ENCODE measurements at regions not wholly inside any gene's neighbourhood (a gene's known extent, or its start where the extent isn't known, plus 50 kb on each side); places are given as distances from the start of the nearest gene placed in this dataset.

GRCh38 chr10:90168244-90168643, 466.9 kb downstream of the KIF20B start:
- Mint-ChIP-seq H3K4me1 (ENCODE audit: low read depth) (no peaks in the 10 kb centered on the region), H3K27ac (no peak overlapping the region), H3K9me3 (peaks cover 5% of the 10 kb centered on the region), H3K27me3 (ENCODE audit: low read depth) (no peaks in the 10 kb centered on the region), H3K4me3 (no peak overlapping the region), H3K36me3 (ENCODE audit: low read depth) (no peaks in the 10 kb centered on the region)

- H3K4me1 Mint-ChIP-seq (ENCODE audit: low read depth), result no peaks in the 10 kb centered on the region
- H3K27ac Mint-ChIP-seq, result no peak overlapping the region
- H3K9me3 Mint-ChIP-seq, result peaks cover 5% of the 10 kb centered on the region
- no peak overlapping the region for H3K4me3 Mint-ChIP-seq
- H3K36me3 Mint-ChIP-seq (ENCODE audit: low read depth), result no peaks in the 10 kb centered on the region
- H3K27me3 Mint-ChIP-seq (ENCODE audit: low read depth), result no peaks in the 10 kb centered on the region
These were observed 469.8 kb downstream of the KIF20B start for GRCh38 chr10:90171014-90171722.

DNA sequence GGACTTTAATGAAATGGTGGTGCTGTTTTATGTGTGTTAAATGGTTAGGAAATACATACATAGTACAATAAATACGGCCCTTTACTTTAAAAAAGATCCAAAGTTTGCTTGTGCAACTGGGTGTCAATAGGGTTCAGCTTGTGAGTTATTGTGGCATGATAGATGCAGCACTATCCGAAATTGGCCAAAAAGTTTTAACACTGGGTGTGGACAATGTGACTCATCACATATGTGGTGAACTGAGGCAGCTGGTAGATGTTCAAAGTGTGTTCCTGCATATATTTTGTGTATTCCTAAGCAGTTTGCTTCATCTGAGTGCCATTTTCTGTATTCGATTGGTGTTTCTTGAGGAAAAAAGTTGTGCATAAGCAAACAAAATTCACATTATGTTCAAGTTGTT, 473.1 kb downstream of the KIF20B start:
- Mint-ChIP-seq H3K27me3 (ENCODE audit: low read depth) (no peaks in the 10 kb centered on the region), H3K9me3 (no peaks in the 10 kb centered on the region), H3K4me1 (ENCODE audit: low read depth) (no peaks in the 10 kb centered on the region), H3K4me3 (no peak overlapping the region), H3K36me3 (ENCODE audit: low read depth) (no peaks in the 10 kb centered on the region), H3K27ac (no peak overlapping the region)

DNA sequence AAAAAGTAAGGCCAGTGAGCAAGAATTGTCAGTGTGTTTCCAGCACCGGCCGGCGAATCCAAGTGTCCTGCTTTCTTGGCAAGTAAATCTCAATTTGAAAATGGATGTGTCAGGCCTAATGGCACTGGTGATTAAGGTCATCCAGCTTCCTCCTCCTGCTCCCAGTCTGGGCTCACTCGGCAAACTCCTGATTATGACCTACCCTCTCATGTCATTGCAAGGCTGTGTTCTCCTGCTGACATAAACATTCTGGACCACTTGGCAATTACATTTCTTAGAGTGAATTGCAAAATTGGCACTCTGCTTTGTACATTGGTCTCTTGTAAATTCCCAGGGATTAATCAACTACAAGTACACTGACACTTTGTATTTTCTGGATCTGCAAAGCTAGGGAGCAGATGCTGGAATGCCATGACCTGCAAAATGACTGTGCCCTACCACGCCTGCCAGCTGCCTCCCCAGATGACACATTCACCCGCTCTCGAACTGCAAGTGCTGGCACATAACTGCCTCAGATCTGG, 473.8 kb downstream of the KIF20B start:
- H3K27ac Mint-ChIP-seq, result no peak overlapping the region
- H3K9me3 Mint-ChIP-seq, result no peaks in the 10 kb centered on the region
- no peaks in the 10 kb centered on the region for H3K4me1 Mint-ChIP-seq (ENCODE audit: low read depth)
- no peaks in the 10 kb centered on the region for H3K36me3 Mint-ChIP-seq (ENCODE audit: low read depth)
- H3K27me3 Mint-ChIP-seq (ENCODE audit: low read depth), result no peaks in the 10 kb centered on the region
- H3K4me3 Mint-ChIP-seq, result no peak overlapping the region

DNA sequence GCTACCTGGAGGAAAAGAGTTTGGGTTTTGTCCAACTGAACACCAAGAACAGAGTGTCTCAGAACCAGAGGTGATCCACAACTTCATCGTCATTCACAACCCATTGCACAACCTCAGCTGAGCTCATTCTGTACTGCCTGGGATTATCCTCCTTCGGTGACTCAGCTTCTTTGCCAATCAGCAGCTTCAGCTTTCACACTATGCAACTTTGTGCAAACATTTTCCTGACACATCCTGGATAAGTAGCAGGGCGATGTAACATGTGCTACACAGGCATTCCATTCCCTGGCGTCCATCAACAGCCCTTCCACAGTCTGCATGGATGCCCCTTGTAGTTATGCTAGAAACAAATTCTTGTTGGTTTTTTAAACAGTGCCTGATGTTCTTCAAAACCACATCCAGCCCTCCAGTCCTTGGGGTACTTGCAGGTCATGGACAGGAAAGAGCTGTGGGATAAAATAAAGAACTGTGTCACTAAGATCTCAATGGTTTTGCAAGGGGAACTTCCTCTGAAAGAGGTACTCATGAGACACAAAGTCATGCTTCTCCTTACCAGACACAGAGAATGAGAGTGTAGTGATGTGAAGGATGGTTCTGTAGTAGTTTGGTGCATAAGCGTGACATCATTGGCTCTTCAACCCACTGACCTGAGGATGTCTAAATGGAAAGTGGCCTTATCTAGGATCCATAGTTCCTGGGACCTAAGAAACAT, 478.5 kb downstream of the KIF20B start:
- Mint-ChIP-seq H3K9me3 (no peaks in the 10 kb centered on the region), H3K27me3 (ENCODE audit: low read depth) (no peaks in the 10 kb centered on the region), H3K36me3 (ENCODE audit: low read depth) (no peaks in the 10 kb centered on the region), H3K4me1 (ENCODE audit: low read depth) (no peaks in the 10 kb centered on the region), H3K27ac (no peak overlapping the region), H3K4me3 (no peak overlapping the region)

GRCh38 chr10:90180886-90181691, 479.7 kb downstream of the KIF20B start:
- no peak overlapping the region for H3K4me3 Mint-ChIP-seq
- no peaks in the 10 kb centered on the region for H3K9me3 Mint-ChIP-seq
- no peaks in the 10 kb centered on the region for H3K36me3 Mint-ChIP-seq (ENCODE audit: low read depth)
- H3K4me1 Mint-ChIP-seq (ENCODE audit: low read depth), result no peaks in the 10 kb centered on the region
- H3K27me3 Mint-ChIP-seq (ENCODE audit: low read depth), result no peaks in the 10 kb centered on the region
- no peak overlapping the region for H3K27ac Mint-ChIP-seq

- no peak overlapping the region for H3K27ac Mint-ChIP-seq
- no peaks in the 10 kb centered on the region for H3K36me3 Mint-ChIP-seq (ENCODE audit: low read depth)
- H3K9me3 Mint-ChIP-seq, result no peaks in the 10 kb centered on the region
- H3K4me1 Mint-ChIP-seq (ENCODE audit: low read depth), result no peaks in the 10 kb centered on the region
- H3K27me3 Mint-ChIP-seq (ENCODE audit: low read depth), result no peaks in the 10 kb centered on the region
- H3K4me3 Mint-ChIP-seq, result no peak overlapping the region
These were observed 491.4 kb downstream of the KIF20B start for GRCh38 chr10:90192825-90193224.

DNA sequence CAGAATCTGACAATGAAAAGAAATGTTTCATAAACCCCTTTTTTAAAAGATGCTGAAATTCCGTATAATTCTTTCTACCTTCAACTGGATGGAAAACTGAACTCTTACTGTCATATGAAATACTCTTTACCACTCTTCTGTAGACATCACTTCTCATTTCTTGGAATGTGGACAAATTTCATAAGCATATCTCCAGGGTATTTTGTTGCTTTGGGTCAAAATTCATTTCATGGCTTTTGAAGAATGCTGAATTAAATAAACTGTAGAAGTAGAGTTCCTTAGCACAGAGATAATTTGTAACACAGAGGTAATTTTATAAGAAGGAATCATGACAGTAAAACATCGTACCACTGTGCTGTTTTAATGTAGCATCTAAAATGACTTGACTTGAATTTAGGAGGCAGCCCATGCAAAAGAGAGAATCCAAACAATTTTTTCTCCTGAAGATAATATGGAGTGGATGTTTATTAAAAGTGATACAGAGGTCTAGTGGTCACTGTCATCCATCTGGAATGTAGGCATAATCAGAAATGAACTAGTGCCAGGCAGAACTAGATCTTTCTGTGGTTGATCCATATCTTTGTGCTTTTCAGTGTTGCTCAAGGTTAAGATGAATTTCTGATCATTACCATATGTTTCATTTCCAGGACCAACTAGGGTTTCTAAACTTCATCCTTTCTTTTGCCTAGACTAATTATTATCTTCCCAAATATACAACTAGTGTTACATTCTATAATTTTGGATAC, 492.0 kb downstream of the KIF20B start:
- Mint-ChIP-seq H3K36me3 (ENCODE audit: low read depth) (no peaks in the 10 kb centered on the region), H3K4me3 (no peak overlapping the region), H3K9me3 (no peaks in the 10 kb centered on the region), H3K27me3 (ENCODE audit: low read depth) (no peaks in the 10 kb centered on the region), H3K4me1 (ENCODE audit: low read depth) (no peaks in the 10 kb centered on the region), H3K27ac (no peak overlapping the region)

- Mint-ChIP-seq H3K9me3 (no peaks in the 10 kb centered on the region), H3K27ac (no peak overlapping the region), H3K36me3 (ENCODE audit: low read depth) (no peaks in the 10 kb centered on the region), H3K4me3 (no peak overlapping the region), H3K27me3 (ENCODE audit: low read depth) (no peaks in the 10 kb centered on the region), H3K4me1 (ENCODE audit: low read depth) (no peaks in the 10 kb centered on the region)
These were observed 494.0 kb downstream of the KIF20B start for GRCh38 chr10:90195288-90195840.

- Mint-ChIP-seq H3K4me3 (no peak overlapping the region), H3K4me1 (ENCODE audit: low read depth) (no peaks in the 10 kb centered on the region), H3K27ac (no peak overlapping the region), H3K27me3 (ENCODE audit: low read depth) (no peaks in the 10 kb centered on the region), H3K36me3 (ENCODE audit: low read depth) (no peaks in the 10 kb centered on the region), H3K9me3 (no peaks in the 10 kb centered on the region)
These were observed 496.4 kb downstream of the KIF20B start for GRCh38 chr10:90197766-90198165.

GRCh38 chr10:90199093-90199492, 497.7 kb downstream of the KIF20B start:
- Mint-ChIP-seq H3K27ac (no peak overlapping the region), H3K9me3 (no peaks in the 10 kb centered on the region), H3K4me1 (ENCODE audit: low read depth) (no peaks in the 10 kb centered on the region), H3K36me3 (ENCODE audit: low read depth) (no peaks in the 10 kb centered on the region), H3K27me3 (ENCODE audit: low read depth) (no peaks in the 10 kb centered on the region), H3K4me3 (no peak overlapping the region)

GRCh38 chr10:90199513-90199912, 498.1 kb downstream of the KIF20B start:
- Mint-ChIP-seq H3K4me3 (no peak overlapping the region), H3K9me3 (no peaks in the 10 kb centered on the region), H3K27ac (no peak overlapping the region), H3K36me3 (ENCODE audit: low read depth) (no peaks in the 10 kb centered on the region), H3K27me3 (ENCODE audit: low read depth) (no peaks in the 10 kb centered on the region), H3K4me1 (ENCODE audit: low read depth) (no peaks in the 10 kb centered on the region)

DNA sequence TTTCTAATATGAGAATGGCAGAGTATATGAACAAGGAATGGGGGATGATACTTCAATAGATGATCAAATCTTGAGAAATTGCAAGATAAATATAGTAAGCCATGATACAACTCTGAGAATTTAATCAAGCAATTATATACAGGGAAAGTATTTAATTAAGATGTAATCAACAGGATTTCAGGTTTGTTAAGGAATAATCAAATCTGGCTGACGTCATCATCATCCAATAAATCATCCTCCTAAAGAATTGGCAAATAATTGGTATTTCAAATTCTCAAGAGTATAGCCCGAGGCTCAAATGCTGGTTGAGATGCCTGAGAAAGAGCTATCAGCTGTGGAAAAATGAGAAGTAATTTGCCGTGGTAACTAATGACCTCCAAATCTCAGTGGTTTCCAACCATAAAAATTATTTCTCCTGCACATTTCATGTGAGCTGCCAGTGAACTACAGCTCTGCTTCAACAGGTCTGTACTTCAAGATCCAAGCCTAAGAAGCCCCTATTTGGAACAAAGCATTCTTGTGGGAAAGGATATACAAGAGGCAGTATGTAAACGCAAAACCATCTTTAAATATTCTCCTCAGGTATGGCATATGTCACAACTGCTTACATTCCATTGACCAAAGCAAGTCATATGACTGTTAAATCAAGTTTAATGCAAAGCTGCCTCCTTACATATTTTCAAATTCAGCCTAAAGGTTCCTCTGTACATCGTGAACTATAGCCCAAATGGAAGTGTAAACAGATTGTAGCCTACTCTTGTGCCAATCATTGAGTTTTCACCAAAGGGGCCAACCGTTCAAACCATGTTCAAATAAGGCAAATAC, 503.0 kb downstream of the KIF20B start:
- no peaks in the 10 kb centered on the region for H3K4me1 Mint-ChIP-seq (ENCODE audit: low read depth)
- H3K36me3 Mint-ChIP-seq (ENCODE audit: low read depth), result no peaks in the 10 kb centered on the region
- no peak overlapping the region for H3K4me3 Mint-ChIP-seq
- H3K27ac Mint-ChIP-seq, result no peak overlapping the region
- no peaks in the 10 kb centered on the region for H3K27me3 Mint-ChIP-seq (ENCODE audit: low read depth)
- H3K9me3 Mint-ChIP-seq, result no peaks in the 10 kb centered on the region
